Epithelial cell of proximal tubule (primary cell): ENCODE measurements at regions not wholly inside any gene's neighbourhood (a gene's known extent, or its start where the extent isn't known, plus 50 kb on each side); places are given as distances from the start of the nearest gene placed in this dataset.

Experiments
- DNase-seq: peaks from one replicate; pipeline ENCODE4 v3.0.0-alpha.2; 2011; ENCODE audit warnings: low read depth
- H3K4me3 ChIP-seq: 2 replicates; pipeline ENCODE4 v1.5.1; 2011; ENCODE audit warnings: low read depth, mild to moderate bottlenecking, low read length
- TF ChIP-seq, protein P1 (sequence below): conservative IDR thresholded peaks from 2 replicates; pipeline ENCODE4 v1.5.1; 2012; ENCODE audit warnings: low read depth, mild to moderate bottlenecking, low read length

GRCh38 chr14:66066981-66067776 lies 419.0 kb upstream of the CCDC196 start:
- TF ChIP-seq, protein P1, sequence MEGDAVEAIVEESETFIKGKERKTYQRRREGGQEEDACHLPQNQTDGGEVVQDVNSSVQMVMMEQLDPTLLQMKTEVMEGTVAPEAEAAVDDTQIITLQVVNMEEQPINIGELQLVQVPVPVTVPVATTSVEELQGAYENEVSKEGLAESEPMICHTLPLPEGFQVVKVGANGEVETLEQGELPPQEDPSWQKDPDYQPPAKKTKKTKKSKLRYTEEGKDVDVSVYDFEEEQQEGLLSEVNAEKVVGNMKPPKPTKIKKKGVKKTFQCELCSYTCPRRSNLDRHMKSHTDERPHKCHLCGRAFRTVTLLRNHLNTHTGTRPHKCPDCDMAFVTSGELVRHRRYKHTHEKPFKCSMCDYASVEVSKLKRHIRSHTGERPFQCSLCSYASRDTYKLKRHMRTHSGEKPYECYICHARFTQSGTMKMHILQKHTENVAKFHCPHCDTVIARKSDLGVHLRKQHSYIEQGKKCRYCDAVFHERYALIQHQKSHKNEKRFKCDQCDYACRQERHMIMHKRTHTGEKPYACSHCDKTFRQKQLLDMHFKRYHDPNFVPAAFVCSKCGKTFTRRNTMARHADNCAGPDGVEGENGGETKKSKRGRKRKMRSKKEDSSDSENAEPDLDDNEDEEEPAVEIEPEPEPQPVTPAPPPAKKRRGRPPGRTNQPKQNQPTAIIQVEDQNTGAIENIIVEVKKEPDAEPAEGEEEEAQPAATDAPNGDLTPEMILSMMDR, result no peak
- DNase-seq, result no peak
- no peak overlapping the region for H3K4me3 ChIP-seq

DNA sequence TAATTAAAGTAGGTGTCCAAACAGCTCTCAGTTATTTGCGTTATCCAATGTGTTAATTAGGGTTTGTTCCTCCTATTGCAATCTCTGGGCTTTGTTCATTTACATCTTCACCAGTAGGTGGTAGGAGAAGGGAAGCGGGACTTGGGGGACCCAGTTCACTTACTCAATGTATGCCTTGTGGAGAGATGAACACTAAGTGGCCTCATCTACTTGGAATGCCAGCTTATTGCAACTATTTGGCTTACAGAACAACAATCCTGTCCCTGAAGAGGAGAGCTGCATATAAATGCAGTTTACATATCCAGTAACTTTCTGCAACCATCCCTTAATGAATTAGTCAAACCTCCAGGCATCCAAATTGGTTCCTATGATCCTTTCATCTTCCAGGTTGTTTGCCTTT lies 417.1 kb upstream of the CCDC196 start:
- no peak for DNase-seq
- TF ChIP-seq, protein P1, result no peak
- H3K4me3 ChIP-seq, result no peak overlapping the region

DNA sequence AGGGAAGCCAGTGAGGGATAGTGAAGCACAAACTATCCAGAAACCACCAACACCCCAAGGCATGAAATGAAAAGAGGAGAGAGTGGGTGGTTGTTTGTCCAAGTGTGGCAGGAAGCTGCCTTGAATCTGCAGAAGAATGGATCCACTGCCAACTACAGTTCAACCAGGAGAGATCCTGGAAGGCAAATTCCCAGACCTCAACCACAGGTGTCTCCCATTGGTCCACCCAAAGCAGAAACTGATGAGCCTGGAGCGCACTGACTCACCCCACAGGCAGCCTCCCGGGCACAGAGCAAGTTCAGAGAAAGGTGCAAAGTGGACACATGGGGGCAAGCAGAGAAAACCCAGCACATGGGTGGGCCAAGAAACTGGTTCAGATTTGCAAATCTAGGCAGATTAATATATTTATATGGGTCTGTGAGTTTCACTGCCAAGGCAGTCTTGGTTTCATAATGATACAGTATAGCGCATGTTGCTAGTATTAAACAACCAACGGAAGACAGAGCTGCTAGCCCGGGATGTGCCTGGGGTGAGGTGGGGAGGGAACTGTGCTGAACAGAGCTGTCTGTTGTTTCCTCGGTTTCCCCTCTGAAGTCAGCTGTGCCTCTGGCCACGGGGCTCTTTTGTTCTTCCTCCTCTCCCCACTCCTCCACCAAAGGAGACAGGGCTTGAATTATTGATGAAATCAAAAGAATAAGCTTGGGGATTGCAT lies 416.2 kb upstream of the CCDC196 start:
- no peak overlapping the region for H3K4me3 ChIP-seq
- TF ChIP-seq, protein P1, result no peak
- DNase-seq, result no peak

DNA sequence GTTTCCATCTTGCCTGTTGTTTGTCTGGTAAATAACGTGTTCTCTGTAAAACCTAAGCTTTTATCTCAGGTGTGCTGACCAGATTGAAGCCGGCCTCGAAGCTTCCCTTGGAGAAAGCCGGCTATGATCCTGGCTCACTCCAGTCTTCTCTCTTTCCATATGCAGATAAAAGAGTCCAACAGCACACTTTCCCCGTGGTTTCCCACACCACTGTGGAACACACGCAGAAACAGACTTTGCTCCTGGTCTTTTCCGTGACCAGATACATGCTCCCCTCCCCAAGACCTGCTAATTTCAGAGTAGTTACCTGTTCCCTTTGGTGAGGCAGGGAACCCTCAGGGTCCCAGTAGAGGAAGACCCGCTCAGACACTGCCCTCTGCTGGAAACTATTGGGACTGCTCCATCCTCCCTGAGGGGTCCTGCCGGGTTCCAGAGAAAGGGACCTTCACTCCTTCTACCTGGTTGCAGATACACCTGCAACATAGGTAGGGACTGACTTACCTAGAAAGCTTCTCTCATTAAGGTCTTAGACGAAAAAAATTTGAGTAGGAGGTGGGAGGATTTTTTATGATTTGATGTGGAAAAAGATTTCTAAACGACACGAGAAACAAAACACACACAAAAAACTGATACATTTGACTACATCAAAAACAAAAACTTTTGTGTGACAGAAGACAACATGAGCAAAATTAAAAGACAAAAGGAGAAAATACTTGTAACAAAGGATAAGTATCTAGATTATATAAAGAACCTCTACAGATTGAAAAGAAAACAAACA lies 415.4 kb upstream of the CCDC196 start:
- TF ChIP-seq, protein P1, result peak; percentile 99
- H3K4me3 ChIP-seq, result no peak overlapping the region
- no peak for DNase-seq

- no peak for DNase-seq
- TF ChIP-seq, protein P1, result no peak
- H3K4me3 ChIP-seq, result no peak overlapping the region
Measured at GRCh38 chr14:66072190-66073084, 413.7 kb upstream of the CCDC196 start.

DNA sequence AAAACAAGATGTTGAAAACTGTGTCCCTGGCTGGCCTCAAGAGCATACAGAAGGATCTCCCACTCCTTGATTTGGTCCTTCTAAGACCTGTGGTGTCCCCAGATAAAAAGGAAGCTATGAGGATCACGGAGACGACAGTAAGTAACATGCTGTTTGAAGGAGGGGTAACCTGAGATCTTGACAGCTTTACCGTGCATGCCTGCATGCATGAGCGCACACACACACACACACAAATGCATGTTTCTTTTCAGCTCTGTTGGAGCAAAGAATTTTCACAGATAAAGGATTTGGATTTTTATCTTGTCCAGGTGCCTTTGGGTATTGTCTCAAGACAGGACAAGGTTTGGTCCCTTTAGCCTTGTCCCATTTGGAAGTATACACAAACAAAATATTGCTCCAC lies 411.6 kb upstream of the CCDC196 start:
- H3K4me3 ChIP-seq, result no peak overlapping the region
- DNase-seq, result no peak
- TF ChIP-seq, protein P1, result no peak
